Jurkat, Clone E6-1 (cell line): ENCODE measurements at regions not wholly inside any gene's neighbourhood (a gene's known extent, or its start where the extent isn't known, plus 50 kb on each side); places are given as distances from the start of the nearest gene placed in this dataset.
"Not testable (repeated sequence)": the region's sequence is repeated elsewhere in the genome, so short reads cannot be mapped to it uniquely, and the experiment has no call there.

Source experiments
- DNase-seq: peaks from one replicate; pipeline ENCODE4 v3.0.0-alpha.2; 2011; ENCODE audit warnings: low read depth, low spot score
- H3K4me3 ChIP-seq: 2 replicates; pipeline ENCODE4 v1.5.1; 2011; ENCODE audit warnings: mild to moderate bottlenecking, low read length, control low read depth, moderate library complexity

GRCh38 chr20:48213635-48214034 is 428.4 kb upstream of the SULF2 start:
- DNase-seq, H3K4me3 ChIP-seq: not testable (repeated sequence)

GRCh38 chr20:48212806-48213509 is 427.7 kb upstream of the SULF2 start:
- no peak for DNase-seq

GRCh38 chr20:48211847-48212246 is 426.6 kb upstream of the SULF2 start:
- H3K4me3 ChIP-seq = no peak overlapping the region
- no peak for DNase-seq

More at GRCh38 chr20:48212806-48213509, 427.7 kb upstream of the SULF2 start:
- H3K4me3 ChIP-seq = no peak overlapping the region

- H3K4me3 ChIP-seq = no peak overlapping the region
- DNase-seq = no peak
Measured at GRCh38 chr20:48211238-48211637, 426.0 kb upstream of the SULF2 start.

GRCh38 chr20:48210111-48211027 is 425.1 kb upstream of the SULF2 start:
- no peak overlapping the region for H3K4me3 ChIP-seq

GRCh38 chr20:48209102-48209501 is 423.8 kb upstream of the SULF2 start:
- no peak for DNase-seq
- H3K4me3 ChIP-seq = no peak overlapping the region

More at GRCh38 chr20:48210111-48211027, 425.1 kb upstream of the SULF2 start:
- DNase-seq = no peak

GRCh38 chr20:48208176-48208575 is 422.9 kb upstream of the SULF2 start:
- DNase-seq = no peak
- H3K4me3 ChIP-seq = no peak overlapping the region

GRCh38 chr20:48207505-48207904 is 422.2 kb upstream of the SULF2 start:
- DNase-seq = no peak
- no peak overlapping the region for H3K4me3 ChIP-seq

- no peak overlapping the region for H3K4me3 ChIP-seq
- no peak for DNase-seq
Measured at GRCh38 chr20:48205786-48206185, 420.5 kb upstream of the SULF2 start.

- H3K4me3 ChIP-seq = no peak overlapping the region
- no peak for DNase-seq
Measured at GRCh38 chr20:48205281-48205782, 420.1 kb upstream of the SULF2 start.

GRCh38 chr20:48204499-48204898 is 419.2 kb upstream of the SULF2 start:
- H3K4me3 ChIP-seq = no peak overlapping the region
- no peak for DNase-seq

GRCh38 chr20:48203252-48203651 is 418.0 kb upstream of the SULF2 start:
- no peak overlapping the region for H3K4me3 ChIP-seq
- no peak for DNase-seq

GRCh38 chr20:48202334-48203113 is 417.2 kb upstream of the SULF2 start:
- no peak for DNase-seq
- no peak overlapping the region for H3K4me3 ChIP-seq

GRCh38 chr20:48201885-48202284 is 416.6 kb upstream of the SULF2 start:
- no peak for DNase-seq
- no peak overlapping the region for H3K4me3 ChIP-seq

- no peak for DNase-seq
Measured at GRCh38 chr20:48201188-48201587, 415.9 kb upstream of the SULF2 start.

GRCh38 chr20:48198929-48199451 is 413.7 kb upstream of the SULF2 start:
- no peak for DNase-seq
- no peak overlapping the region for H3K4me3 ChIP-seq

More at GRCh38 chr20:48201188-48201587, 415.9 kb upstream of the SULF2 start:
- no peak overlapping the region for H3K4me3 ChIP-seq

GRCh38 chr20:48197066-48197465 is 411.8 kb upstream of the SULF2 start:
- no peak for DNase-seq
- no peak overlapping the region for H3K4me3 ChIP-seq

GRCh38 chr20:48196486-48196885 is 411.2 kb upstream of the SULF2 start:
- DNase-seq = no peak
- no peak overlapping the region for H3K4me3 ChIP-seq

- H3K4me3 ChIP-seq = no peak overlapping the region
- no peak for DNase-seq
Measured at GRCh38 chr20:48196001-48196400, 410.7 kb upstream of the SULF2 start.
